Stimulated activated naive CD8-positive, alpha-beta T cell treated with anti-CD3 and anti-CD28 coated beads, Interleukin-15, amount 100 ng/mL, for 72 hours (primary cell): ENCODE measurements at regions not wholly inside any gene's neighbourhood (a gene's known extent, or its start where the extent isn't known, plus 50 kb on each side); places are given as distances from the start of the nearest gene placed in this dataset.
"Not testable (repeated sequence)": the region's sequence is repeated elsewhere in the genome, so short reads cannot be mapped to it uniquely, and the experiment has no call there.

Experiments used
- ATAC-seq: fragments of 150-1000 bp; cut with Tn5 transposase; 2 replicates; pipeline ENCODE4 v1.10.0; 2021; ENCODE audit warnings: mild to moderate bottlenecking, moderate library complexity
- DNase-seq, 2 donors: peaks; one replicate each; pipeline ENCODE4 v3.0.0; 2021 to 2022
- H3K27ac Mint-ChIP-seq, 2 donors: one replicate each; pipeline ENCODE4 v1.8.0; 2022; ENCODE audit warnings: mild to moderate bottlenecking in 2 of 2, mixed read lengths in 2 of 2, moderate library complexity in 2 of 2
- H3K27me3 Mint-ChIP-seq: one replicate; pipeline ENCODE4 v1.8.0; 2022; ENCODE audit warnings: mixed read lengths
- H3K4me1 Mint-ChIP-seq: one replicate; pipeline ENCODE4 v1.8.0; 2022; ENCODE audit warnings: mild to moderate bottlenecking, mixed read lengths
- H3K4me3 Mint-ChIP-seq, 2 donors: one replicate each; pipeline ENCODE4 v1.8.0; 2022; ENCODE audit warnings: mild to moderate bottlenecking in 2 of 2, mixed read lengths in 2 of 2, moderate library complexity in 1 of 2
- H3K9me3 Mint-ChIP-seq, 2 donors: one replicate each; pipeline ENCODE4 v1.8.0; 2022; ENCODE audit warnings: mixed read lengths in 2 of 2

- peaks cover 8% of the 10 kb centered on the region for H3K27me3 Mint-ChIP-seq
- no peak for ATAC-seq
- H3K4me1 Mint-ChIP-seq, result no peaks in the 10 kb centered on the region
- no peaks in the 10 kb centered on the region for H3K9me3 Mint-ChIP-seq
- no peak overlapping the region for H3K4me3 Mint-ChIP-seq
- no peak overlapping the region for H3K27ac Mint-ChIP-seq
- no peak for DNase-seq
Observed at GRCh38 chr18:45328296-45328695, 287.0 kb upstream of the SLC14A2 start.

- no peak for DNase-seq
- no peak for ATAC-seq
- Mint-ChIP-seq H3K4me3 (no peak overlapping the region), H3K27me3 (peaks cover 8% of the 10 kb centered on the region), H3K27ac (no peak overlapping the region), H3K9me3 (no peaks in the 10 kb centered on the region), H3K4me1 (no peaks in the 10 kb centered on the region)
Observed at GRCh38 chr18:45328811-45329210, 286.5 kb upstream of the SLC14A2 start.

- no peak for ATAC-seq
- Mint-ChIP-seq H3K4me3 (no peak overlapping the region), H3K9me3 (no peaks in the 10 kb centered on the region)
Observed at GRCh38 chr18:45329316-45329715, 286.0 kb upstream of the SLC14A2 start.

GRCh38 chr18:45330170-45330594, 285.1 kb upstream of the SLC14A2 start:
- H3K27me3 Mint-ChIP-seq, result peaks cover 8% of the 10 kb centered on the region
- H3K4me3 Mint-ChIP-seq, result no peak overlapping the region
- DNase-seq (no peak), ATAC-seq (no peak)
- no peak overlapping the region for H3K27ac Mint-ChIP-seq
- H3K9me3 Mint-ChIP-seq, result no peaks in the 10 kb centered on the region
- no peaks in the 10 kb centered on the region for H3K4me1 Mint-ChIP-seq

More at GRCh38 chr18:45329316-45329715, 286.0 kb upstream of the SLC14A2 start:
- no peaks in the 10 kb centered on the region for H3K4me1 Mint-ChIP-seq
- H3K27ac Mint-ChIP-seq, result no peak overlapping the region
- no peak for DNase-seq
- peaks cover 8% of the 10 kb centered on the region for H3K27me3 Mint-ChIP-seq

- Mint-ChIP-seq H3K4me3 (no peak overlapping the region), H3K27me3 (no peaks in the 10 kb centered on the region), H3K4me1 (no peaks in the 10 kb centered on the region), H3K27ac (no peak overlapping the region), H3K9me3 (no peaks in the 10 kb centered on the region)
- ATAC-seq (no peak), DNase-seq (no peak)
Observed at GRCh38 chr18:45332871-45333270, 282.4 kb upstream of the SLC14A2 start.

GRCh38 chr18:45334191-45334590, 281.1 kb upstream of the SLC14A2 start:
- no peaks in the 10 kb centered on the region for H3K4me1 Mint-ChIP-seq

GRCh38 chr18:45335282-45336043, 279.8 kb upstream of the SLC14A2 start:
- H3K4me1 Mint-ChIP-seq, result no peaks in the 10 kb centered on the region
- no peak overlapping the region for H3K4me3 Mint-ChIP-seq
- DNase-seq, result no peak
- no peaks in the 10 kb centered on the region for H3K9me3 Mint-ChIP-seq
- no peak overlapping the region for H3K27ac Mint-ChIP-seq
- no peaks in the 10 kb centered on the region for H3K27me3 Mint-ChIP-seq
- ATAC-seq, result no peak

More at GRCh38 chr18:45334191-45334590, 281.1 kb upstream of the SLC14A2 start:
- Mint-ChIP-seq H3K4me3 (no peak overlapping the region), H3K27me3 (no peaks in the 10 kb centered on the region), H3K27ac (no peak overlapping the region), H3K9me3 (no peaks in the 10 kb centered on the region)
- DNase-seq (no peak), ATAC-seq (no peak)

GRCh38 chr18:45336448-45336847, 278.8 kb upstream of the SLC14A2 start:
- H3K27ac Mint-ChIP-seq, result no peak overlapping the region
- ATAC-seq, result no peak
- no peak for DNase-seq
- no peak overlapping the region for H3K4me3 Mint-ChIP-seq
- no peaks in the 10 kb centered on the region for H3K4me1 Mint-ChIP-seq
- H3K9me3 Mint-ChIP-seq, result no peaks in the 10 kb centered on the region
- no peaks in the 10 kb centered on the region for H3K27me3 Mint-ChIP-seq

- no peak for ATAC-seq
- no peak for DNase-seq
- peaks cover 0 to 4% of the 10 kb centered on the region in 2 donors for H3K9me3 Mint-ChIP-seq
- H3K4me1 Mint-ChIP-seq, result no peaks in the 10 kb centered on the region
- H3K4me3 Mint-ChIP-seq, result no peak overlapping the region
- no peak overlapping the region for H3K27ac Mint-ChIP-seq
- no peaks in the 10 kb centered on the region for H3K27me3 Mint-ChIP-seq
Observed at GRCh38 chr18:45337477-45337876, 277.8 kb upstream of the SLC14A2 start.

GRCh38 chr18:45339810-45340550, 275.3 kb upstream of the SLC14A2 start:
- no peak overlapping the region for H3K27ac Mint-ChIP-seq
- no peak for ATAC-seq

GRCh38 chr18:45340884-45341283, 274.4 kb upstream of the SLC14A2 start:
- H3K4me1 Mint-ChIP-seq, result no peaks in the 10 kb centered on the region
- no peaks in the 10 kb centered on the region for H3K27me3 Mint-ChIP-seq
- no peak overlapping the region for H3K4me3 Mint-ChIP-seq
- H3K9me3 Mint-ChIP-seq, result peaks cover 0 to 4% of the 10 kb centered on the region in 2 donors
- DNase-seq (no peak), ATAC-seq (no peak)
- H3K27ac Mint-ChIP-seq, result no peak overlapping the region

More at GRCh38 chr18:45339810-45340550, 275.3 kb upstream of the SLC14A2 start:
- DNase-seq, result no peak
- Mint-ChIP-seq H3K9me3 (peaks cover 0 to 4% of the 10 kb centered on the region in 2 donors), H3K4me1 (no peaks in the 10 kb centered on the region), H3K4me3 (no peak overlapping the region), H3K27me3 (no peaks in the 10 kb centered on the region)

- no peak for ATAC-seq
- Mint-ChIP-seq H3K4me1 (no peaks in the 10 kb centered on the region), H3K27me3 (no peaks in the 10 kb centered on the region), H3K4me3 (no peak overlapping the region), H3K27ac (no peak overlapping the region), H3K9me3 (peaks cover 0 to 4% of the 10 kb centered on the region in 2 donors)
- DNase-seq, result no peak
Observed at GRCh38 chr18:45341454-45341853, 273.8 kb upstream of the SLC14A2 start.

GRCh38 chr18:45342166-45342565, 273.1 kb upstream of the SLC14A2 start:
- Mint-ChIP-seq H3K4me3 (no peak overlapping the region), H3K27me3 (no peaks in the 10 kb centered on the region), H3K27ac (no peak overlapping the region), H3K4me1 (no peaks in the 10 kb centered on the region), H3K9me3 (peaks cover 0 to 4% of the 10 kb centered on the region in 2 donors)
- ATAC-seq (no peak), DNase-seq (no peak)

GRCh38 chr18:45342653-45343052, 272.6 kb upstream of the SLC14A2 start:
- no peaks in the 10 kb centered on the region for H3K27me3 Mint-ChIP-seq
- no peak overlapping the region for H3K4me3 Mint-ChIP-seq
- ATAC-seq (no peak), DNase-seq (no peak)
- no peaks in the 10 kb centered on the region for H3K4me1 Mint-ChIP-seq
- H3K27ac Mint-ChIP-seq, result no peak overlapping the region
- peaks cover 0 to 4% of the 10 kb centered on the region in 2 donors for H3K9me3 Mint-ChIP-seq

- ATAC-seq, result no peak
- no peak overlapping the region for H3K27ac Mint-ChIP-seq
- H3K4me1 Mint-ChIP-seq, result no peaks in the 10 kb centered on the region
- H3K4me3 Mint-ChIP-seq, result no peak overlapping the region
- H3K9me3 Mint-ChIP-seq, result peaks cover 0 to 4% of the 10 kb centered on the region in 2 donors
- no peaks in the 10 kb centered on the region for H3K27me3 Mint-ChIP-seq
- DNase-seq, result no peak
Observed at GRCh38 chr18:45343365-45343764, 271.9 kb upstream of the SLC14A2 start.

- H3K4me1 Mint-ChIP-seq, H3K9me3 Mint-ChIP-seq, H3K27ac Mint-ChIP-seq, ATAC-seq, H3K27me3 Mint-ChIP-seq, DNase-seq, H3K4me3 Mint-ChIP-seq: not testable (repeated sequence)
Observed at GRCh38 chr18:45344680-45345079, 270.6 kb upstream of the SLC14A2 start.
